ENCODE measurements at regions not wholly inside any gene's neighbourhood (a gene's known extent, or its start where the extent isn't known, plus 50 kb on each side); places are given as distances from the start of the nearest gene placed in this dataset.

DNA sequence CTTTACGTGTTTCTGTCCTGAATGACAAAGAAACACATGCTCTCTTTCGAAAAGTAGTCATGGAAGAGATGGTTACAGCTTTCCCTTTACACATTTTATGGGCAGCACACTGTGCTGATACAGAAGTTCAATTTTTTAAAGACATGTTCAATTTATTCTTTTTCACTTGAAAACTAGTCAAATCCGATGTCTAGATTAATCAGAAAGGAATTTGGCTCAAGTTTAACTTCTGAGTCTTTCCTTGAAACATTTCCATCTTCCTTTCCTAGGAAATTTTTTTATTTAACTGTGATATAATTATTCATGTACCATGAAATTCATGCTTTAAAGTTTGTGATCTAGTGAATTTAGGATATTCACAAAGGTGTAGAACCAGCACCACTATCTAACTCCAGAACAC, 360.1 kb downstream of the TNS3 start:
- no peak for DNase-seq

DNA sequence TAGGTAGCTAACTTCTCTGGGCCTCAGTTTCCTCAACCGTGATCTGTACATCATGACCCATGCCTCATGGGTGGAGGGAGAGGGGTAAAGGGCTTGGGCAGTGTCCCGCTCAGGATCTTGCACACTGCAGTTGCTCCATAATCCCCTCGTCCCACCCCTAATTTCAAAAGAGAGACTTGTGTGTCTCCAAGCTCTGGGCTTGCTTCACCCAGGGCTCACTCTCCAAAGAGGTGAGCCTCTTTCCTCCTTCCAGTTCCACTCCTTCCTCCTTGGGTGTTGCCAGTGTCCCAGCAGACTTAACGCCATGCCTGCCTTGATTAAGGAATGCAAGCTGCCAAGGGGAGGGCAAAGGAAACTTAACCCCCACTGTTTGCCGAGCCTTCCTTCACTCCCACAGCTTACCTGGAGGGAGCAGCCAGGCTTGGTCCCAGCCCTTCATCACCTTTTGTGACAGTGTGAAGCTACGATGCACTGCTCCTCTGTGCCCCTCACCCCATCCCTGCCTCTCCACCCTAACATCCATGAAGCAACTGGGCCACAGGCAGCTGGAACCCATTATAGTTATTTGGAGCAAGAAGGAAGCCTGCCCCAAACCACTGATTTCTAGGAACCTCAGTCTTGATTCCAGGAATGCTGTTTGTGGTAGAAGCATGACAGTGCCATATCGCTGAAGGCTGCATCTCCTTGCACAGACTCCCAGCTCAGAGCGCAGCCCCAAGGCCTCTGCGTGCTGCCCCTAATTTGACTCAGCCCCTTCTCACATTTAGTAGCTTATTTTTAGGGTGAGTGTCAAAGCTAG, 363.3 kb downstream of the TNS3 start:
- no peak for DNase-seq

DNA sequence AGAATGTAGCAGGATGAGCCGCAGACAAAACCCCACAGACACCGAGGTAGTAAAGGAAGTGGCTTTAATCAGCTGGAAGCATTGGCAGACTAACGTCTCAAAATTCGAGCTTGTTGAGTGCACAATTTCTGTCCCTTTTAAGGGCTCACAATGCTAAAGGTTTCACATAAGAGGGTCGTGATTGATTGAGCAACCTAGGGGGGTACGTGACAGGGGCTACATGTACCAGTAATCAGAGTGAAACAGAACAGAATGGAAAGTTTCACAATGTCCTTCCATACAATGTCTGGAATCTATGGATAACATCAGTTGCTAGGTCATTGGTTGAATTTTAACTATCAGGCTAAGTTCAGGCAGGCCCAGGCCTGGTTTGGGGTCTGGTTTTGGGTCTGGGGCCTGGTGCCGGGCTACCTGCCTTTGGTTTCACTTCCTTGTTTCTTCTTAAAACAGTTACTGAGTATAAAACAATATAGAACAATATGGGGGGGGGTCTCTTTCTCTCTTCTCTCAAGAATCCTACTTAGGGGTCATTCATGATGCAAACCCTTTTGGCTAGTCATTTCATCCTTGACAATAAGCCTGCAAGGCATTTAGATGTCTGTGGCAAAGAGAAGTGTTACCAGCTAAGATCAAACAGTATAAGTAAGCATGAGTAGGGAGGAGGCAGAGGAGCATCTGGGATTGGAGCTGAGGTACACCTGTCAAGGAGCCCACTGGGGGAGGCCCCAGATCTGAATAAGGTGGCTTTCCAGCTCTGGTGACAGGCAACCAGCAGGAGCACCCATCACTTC, 364.1 kb downstream of the TNS3 start:
- DNase-seq: no peak

DNA sequence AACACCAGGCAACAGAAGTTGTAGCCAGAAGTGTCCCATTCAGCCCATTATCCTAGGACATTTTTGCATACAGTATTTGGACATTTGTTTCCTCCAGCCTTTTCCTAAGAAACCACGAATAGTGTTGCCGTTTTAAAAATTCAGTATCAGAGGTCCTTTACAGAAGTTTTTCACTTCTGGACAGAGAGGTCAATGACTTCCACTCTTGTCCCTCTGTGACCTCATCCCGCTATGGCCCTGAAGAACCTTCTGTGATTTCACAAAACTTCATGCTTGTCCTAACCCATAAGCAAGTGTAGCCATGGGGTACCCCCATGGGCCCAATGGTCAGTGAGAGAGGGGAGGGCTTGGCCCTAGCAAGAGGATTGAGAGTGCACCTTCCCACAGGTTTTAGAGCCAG, 364.8 kb downstream of the TNS3 start:
- no peak for DNase-seq

- DNase-seq: no peak
Measured at GRCh38 chr7:47216439-47216838, 365.5 kb downstream of the TNS3 start.

- no peak for DNase-seq
Measured at GRCh38 chr7:47215640-47216039, 366.3 kb downstream of the TNS3 start.

DNA sequence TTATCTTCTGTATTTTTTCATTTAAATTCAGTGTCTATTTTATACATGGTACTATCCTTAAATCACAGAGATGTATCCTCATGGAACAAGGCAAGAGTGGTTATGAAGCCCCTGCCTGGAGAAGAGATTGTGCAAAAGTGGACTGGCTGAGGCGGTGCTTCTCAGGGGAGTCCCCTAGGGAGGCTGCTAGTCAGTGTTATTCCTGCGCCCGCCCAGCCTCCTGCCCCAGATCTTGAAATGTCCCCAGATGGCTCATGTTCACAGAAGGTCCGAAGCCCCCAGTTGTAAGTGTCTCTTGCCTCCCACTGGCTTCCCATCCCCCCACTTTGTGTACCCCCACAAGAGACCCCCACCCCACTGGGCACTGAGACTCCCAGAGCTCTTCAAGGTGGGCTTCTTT, 366.9 kb downstream of the TNS3 start:
- no peak for DNase-seq

- DNase-seq: no peak
Measured at GRCh38 chr7:47213276-47213675, 368.6 kb downstream of the TNS3 start.

GRCh38 chr7:47211519-47211973, 370.4 kb downstream of the TNS3 start:
- DNase-seq: no peak

DNA sequence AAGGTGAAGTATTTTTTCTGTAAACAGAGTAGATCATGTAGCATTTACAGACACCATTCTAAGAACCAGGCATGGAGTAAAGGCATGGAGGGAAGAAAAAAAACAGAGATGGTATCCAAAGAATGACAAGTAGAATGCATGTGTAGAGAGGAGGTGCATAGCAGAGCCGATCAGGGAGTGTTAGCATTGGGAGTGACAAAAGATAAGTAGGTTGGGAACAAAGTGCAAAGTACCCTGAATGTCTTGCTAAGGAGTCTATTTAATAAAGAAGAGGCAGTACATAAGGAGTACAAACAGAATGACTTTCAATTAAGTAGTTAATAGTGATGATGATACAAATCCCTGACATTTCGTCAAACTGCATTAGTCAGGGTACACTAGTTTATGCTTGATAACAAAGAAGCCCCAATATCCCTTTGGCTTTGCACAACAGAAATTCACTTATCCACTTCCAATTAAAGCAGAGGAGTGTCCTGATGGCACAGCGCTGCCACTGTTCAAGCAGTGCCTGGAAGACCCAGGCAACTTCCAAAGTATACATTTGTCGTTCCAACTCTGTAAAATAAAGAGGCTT, 371.5 kb downstream of the TNS3 start:
- no peak for DNase-seq

GRCh38 chr7:47207956-47208355, 374.0 kb downstream of the TNS3 start:
- no peak for DNase-seq

DNA sequence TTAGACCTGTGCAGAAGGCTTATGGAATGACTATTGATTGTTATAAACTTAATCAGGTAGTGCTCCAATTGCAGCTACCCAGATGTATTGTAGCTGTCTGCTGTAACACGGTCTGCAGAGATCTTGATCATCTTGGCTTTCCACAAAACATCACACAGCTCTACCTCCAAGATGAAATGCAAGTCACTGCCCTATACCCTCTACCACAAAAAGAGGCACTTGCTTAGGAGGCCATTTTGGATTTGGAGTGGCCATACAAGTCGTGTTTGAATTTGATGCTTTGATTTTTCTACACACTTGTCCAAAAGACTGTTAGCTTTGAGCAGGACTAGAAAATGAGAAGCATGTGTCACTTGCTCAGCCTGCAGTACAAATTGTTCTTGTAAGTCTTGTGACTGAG, 377.2 kb downstream of the TNS3 start:
- no peak for DNase-seq

GRCh38 chr7:47202146-47202783, 379.6 kb downstream of the TNS3 start:
- no peak for DNase-seq

DNA sequence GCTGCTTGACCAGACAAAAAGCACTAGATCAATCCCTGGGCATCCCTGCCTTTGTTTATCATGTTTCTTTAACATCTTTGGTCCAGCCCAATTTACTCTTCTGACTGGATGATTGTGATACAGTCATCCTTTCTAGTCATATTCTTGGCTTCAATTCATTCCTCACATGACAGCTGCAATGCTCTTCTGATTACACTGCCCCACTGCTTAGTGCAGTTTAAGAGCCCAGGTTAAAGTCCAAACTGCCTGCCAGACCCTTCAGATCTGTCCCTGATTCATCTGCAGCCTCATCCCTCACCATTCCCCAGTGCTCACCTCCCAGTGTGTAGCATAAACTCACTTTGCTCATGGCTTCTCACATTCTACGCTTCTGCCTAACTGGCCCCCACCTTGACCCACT, 383.8 kb downstream of the TNS3 start:
- DNase-seq: no peak

DNA sequence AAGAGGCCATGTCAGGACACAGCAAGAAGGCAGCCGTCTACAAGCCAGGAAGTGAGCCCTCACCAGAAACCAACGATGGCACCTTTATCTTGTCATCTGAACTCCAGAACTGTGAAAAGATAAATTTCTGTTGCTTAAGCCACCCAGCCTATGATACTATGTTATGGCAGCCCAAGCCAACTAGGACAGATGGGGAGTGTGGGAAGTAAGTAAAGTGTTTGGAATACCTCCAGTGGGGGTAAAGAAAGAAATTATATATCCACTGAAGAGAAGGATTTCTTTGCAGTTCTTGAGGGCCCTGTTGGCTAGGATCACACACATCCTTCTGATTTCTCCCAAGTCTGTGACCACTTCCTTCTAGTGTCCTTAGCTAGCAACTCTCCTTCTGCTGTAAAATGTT, 384.4 kb downstream of the TNS3 start:
- DNase-seq: no peak

DNA sequence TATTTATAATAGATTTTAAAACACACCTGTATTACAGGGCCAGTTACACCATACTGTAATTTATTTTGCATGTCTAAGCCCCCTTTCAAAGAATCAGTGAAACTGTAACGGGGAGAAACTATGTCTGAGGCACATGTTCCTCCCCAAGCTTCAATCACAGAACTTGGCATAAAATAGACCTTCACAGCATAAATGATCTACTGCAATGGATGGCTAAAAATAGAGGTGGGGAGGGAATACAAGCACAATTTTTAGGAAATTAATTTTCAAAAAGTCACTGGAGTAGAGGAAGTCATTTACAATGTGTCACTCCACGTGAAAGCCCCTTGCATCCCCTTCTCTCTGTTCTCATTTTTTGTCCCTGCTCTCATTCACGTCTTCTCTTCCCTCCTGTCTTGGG, 385.2 kb downstream of the TNS3 start:
- no peak for DNase-seq

DNA sequence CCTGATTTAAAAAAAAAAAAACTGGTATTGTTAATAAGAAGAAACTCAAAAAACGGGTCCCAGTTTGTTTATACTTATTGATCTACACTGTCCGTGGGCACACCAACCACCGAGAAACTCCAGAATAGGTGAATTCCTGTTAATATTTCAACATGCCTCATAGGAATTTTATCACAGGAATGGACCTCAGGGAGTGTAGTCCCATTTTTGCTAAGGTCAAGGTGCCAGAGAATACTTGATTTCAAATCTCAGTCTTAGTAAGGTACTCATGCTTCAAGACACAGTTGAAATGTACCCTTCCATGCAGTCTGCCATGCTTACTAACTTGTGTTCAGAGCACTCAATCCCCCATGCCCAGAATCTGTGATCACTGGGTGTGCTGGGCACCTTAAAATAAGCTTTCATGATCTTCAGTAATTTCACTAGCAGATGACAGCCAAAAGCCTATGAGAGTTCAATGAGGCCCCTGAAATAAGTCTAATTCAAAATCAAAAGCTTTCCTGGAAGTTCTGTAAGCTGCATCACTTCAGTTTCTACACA, 385.7 kb downstream of the TNS3 start:
- no peak for DNase-seq

DNA sequence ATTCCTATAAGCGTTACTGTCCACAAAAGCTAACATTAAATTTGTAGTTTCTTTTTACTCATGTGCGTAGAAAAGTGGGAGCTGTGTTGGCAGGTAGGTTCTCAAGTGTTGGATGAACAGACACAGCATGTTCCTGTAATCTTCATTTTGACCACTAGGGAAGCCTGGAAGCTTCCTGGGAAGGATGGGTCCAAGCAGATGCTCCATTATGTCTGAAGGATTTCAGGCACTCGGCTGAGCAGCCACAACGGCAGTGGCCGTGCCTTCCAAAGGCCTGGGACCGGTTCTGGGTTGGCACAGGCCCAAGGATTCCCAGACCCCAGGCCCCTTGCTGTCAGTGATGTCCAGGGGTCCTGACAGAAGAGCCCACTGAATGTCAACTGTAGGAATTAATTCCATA, 386.3 kb downstream of the TNS3 start:
- DNase-seq: no peak

GRCh38 chr7:47194516-47195057, 387.3 kb downstream of the TNS3 start:
- no peak for DNase-seq

DNA sequence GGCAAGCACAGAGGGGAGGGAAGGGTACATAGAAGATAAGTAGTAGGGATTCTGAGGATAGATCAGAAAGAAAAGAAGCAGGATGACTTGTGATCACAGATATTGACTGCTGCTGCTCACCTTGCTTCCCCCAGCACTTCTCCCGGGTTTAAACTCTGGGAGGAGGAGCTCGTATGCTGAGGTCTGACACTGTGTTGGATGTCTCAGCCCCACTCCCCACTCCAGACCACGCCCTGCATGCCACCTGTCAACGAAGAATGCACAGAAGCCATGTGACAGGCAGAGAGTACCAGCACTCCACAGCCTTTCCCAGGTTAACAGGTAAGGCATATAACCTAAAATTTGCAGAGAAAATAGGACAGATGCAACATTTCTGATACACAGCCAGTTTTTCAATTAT, 388.9 kb downstream of the TNS3 start:
- DNase-seq: no peak

GRCh38 chr7:47191876-47192291, 390.0 kb downstream of the TNS3 start:
- peak in 7 of 51 donors; percentile 5 to 14 (median 7) for DNase-seq

DNA sequence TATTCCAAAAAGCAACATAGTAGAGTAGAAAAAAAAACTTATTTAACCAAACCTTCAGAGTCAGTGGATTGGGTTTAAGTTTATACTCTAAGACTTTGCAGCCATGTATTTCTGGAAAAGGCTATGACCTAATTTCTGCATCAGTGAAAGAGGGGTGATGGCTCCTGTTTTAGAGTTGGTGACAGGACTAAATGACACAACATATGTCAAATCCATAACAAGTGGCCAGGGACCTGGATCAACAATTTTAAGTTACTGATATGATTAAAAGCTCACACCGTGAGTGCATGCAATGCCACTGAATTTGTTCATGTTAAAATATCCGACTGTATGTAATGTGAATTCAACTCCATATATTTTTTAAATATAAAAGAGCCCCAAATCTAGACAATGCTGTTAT, 390.6 kb downstream of the TNS3 start:
- no peak for DNase-seq
